Left ventricle myocardium inferior (tissue), 1 donor: ENCODE measurements at regions not wholly inside any gene's neighbourhood (a gene's known extent, or its start where the extent isn't known, plus 50 kb on each side); places are given as distances from the start of the nearest gene placed in this dataset.

ENCODE experiments used
- DNase-seq: peaks from one replicate; pipeline ENCODE4 v3.0.0-alpha.2; 2020
- H3K27ac ChIP-seq: fragments of 200-600 bp; replicated peaks from 2 replicates; pipeline ENCODE4 v1.8.0; 2021
- H3K27me3 ChIP-seq: fragments of 200-600 bp; 2 replicates; pipeline ENCODE4 v1.8.0; 2021; ENCODE audit warnings: low read depth
- H3K36me3 ChIP-seq: fragments of 200-600 bp; 2 replicates; pipeline ENCODE4 v1.8.0; 2021
- H3K4me1 ChIP-seq: fragments of 200-600 bp; 2 replicates; pipeline ENCODE4 v1.8.0; 2021
- H3K4me3 ChIP-seq: fragments of 200-600 bp; 2 replicates; pipeline ENCODE4 v1.8.0; 2021; ENCODE audit warnings: mild to moderate bottlenecking, moderate library complexity
- H3K9me3 ChIP-seq: fragments of 200-600 bp; replicated peaks from 2 replicates; pipeline ENCODE4 v1.8.0; 2021
- intact Hi-C: fragments of 100-400 bp; cut with micrococcal nuclease; formaldehyde crosslinking; loops from one replicate; pipeline ENCODE4 v1.11.0; 2022
- TF ChIP-seq, protein P1 (sequence below): fragments of 200-600 bp; IDR thresholded peaks from 2 replicates; pipeline ENCODE4 v1.8.0; 2021; ENCODE audit warnings: antibody characterized with exemption, mild to moderate bottlenecking, borderline replicate concordance
- donor health status: DM: no; HTN: yes; CAD: no; lungs with severe emphysema.

- no peak for DNase-seq
- Histone ChIP-seq H3K36me3 (no peaks in the 10 kb centered on the region), H3K27me3 (no peaks in the 10 kb centered on the region), H3K4me3 (no peak overlapping the region), H3K27ac (no peak overlapping the region), H3K4me1 (no peaks in the 10 kb centered on the region), H3K9me3 (peaks cover 30% of the 10 kb centered on the region)
- intact Hi-C loops: no loop called here
- TF ChIP-seq, protein P1, sequence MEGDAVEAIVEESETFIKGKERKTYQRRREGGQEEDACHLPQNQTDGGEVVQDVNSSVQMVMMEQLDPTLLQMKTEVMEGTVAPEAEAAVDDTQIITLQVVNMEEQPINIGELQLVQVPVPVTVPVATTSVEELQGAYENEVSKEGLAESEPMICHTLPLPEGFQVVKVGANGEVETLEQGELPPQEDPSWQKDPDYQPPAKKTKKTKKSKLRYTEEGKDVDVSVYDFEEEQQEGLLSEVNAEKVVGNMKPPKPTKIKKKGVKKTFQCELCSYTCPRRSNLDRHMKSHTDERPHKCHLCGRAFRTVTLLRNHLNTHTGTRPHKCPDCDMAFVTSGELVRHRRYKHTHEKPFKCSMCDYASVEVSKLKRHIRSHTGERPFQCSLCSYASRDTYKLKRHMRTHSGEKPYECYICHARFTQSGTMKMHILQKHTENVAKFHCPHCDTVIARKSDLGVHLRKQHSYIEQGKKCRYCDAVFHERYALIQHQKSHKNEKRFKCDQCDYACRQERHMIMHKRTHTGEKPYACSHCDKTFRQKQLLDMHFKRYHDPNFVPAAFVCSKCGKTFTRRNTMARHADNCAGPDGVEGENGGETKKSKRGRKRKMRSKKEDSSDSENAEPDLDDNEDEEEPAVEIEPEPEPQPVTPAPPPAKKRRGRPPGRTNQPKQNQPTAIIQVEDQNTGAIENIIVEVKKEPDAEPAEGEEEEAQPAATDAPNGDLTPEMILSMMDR: no peak
Observed at GRCh38 chr2:194020155-194020554, 1636.9 kb upstream of the SLC39A10 start.

- Histone ChIP-seq H3K9me3 (peaks cover 17% of the 10 kb centered on the region), H3K4me3 (no peak overlapping the region), H3K27ac (no peak overlapping the region), H3K4me1 (no peaks in the 10 kb centered on the region), H3K36me3 (no peaks in the 10 kb centered on the region), H3K27me3 (no peaks in the 10 kb centered on the region)
- TF ChIP-seq, protein P1: no peak
- intact Hi-C loops: no loop called here
- DNase-seq: no peak
Observed at GRCh38 chr2:194015751-194016150, 1641.3 kb upstream of the SLC39A10 start.

DNA sequence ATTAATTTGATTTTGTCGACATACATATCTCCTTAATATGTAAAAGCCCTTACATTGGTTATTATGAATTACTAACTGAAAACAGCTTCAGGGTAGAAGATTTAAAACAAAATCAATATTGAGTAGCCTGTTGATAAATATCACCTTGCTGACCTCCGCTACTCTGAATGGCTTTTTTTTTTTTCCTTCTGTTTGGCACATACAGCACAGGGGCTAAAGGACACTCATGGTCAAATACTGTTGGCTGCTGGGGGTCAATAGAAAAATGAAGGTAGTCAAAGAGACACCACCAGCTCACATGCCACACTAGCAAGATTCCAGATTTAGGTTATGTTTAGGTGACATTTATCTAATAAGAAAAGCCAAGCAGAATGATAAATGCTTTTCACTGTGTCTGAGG lies 1642.4 kb upstream of the SLC39A10 start:
- DNase-seq: no peak
- Histone ChIP-seq H3K36me3 (no peaks in the 10 kb centered on the region), H3K27me3 (no peaks in the 10 kb centered on the region), H3K4me3 (no peak overlapping the region), H3K27ac (no peak overlapping the region), H3K9me3 (peaks cover 22% of the 10 kb centered on the region), H3K4me1 (no peaks in the 10 kb centered on the region)
- TF ChIP-seq, protein P1: no peak
- intact Hi-C loops: no loop called here

GRCh38 chr2:194004590-194005206 lies 1652.3 kb upstream of the SLC39A10 start:
- intact Hi-C loops: no loop called here
- TF ChIP-seq, protein P1: no peak
- Histone ChIP-seq H3K27ac (no peak overlapping the region), H3K36me3 (no peaks in the 10 kb centered on the region), H3K27me3 (no peaks in the 10 kb centered on the region), H3K9me3 (peaks cover 34% of the 10 kb centered on the region), H3K4me1 (no peaks in the 10 kb centered on the region), H3K4me3 (no peak overlapping the region)
- DNase-seq: no peak

GRCh38 chr2:194003911-194004310 lies 1653.1 kb upstream of the SLC39A10 start:
- H3K27ac ChIP-seq: no peak overlapping the region
- H3K9me3 ChIP-seq: peaks cover 26% of the 10 kb centered on the region
- no peak overlapping the region for H3K4me3 ChIP-seq
- no peaks in the 10 kb centered on the region for H3K27me3 ChIP-seq
- no peaks in the 10 kb centered on the region for H3K4me1 ChIP-seq
- H3K36me3 ChIP-seq: no peaks in the 10 kb centered on the region
- DNase-seq: no peak
- TF ChIP-seq, protein P1: no peak
- intact Hi-C loops: no loop called here
